WTC11 (cell line): ENCODE measurements at regions not wholly inside any gene's neighbourhood (a gene's known extent, or its start where the extent isn't known, plus 50 kb on each side); places are given as distances from the start of the nearest gene placed in this dataset.

ENCODE experiments used
- CBFB ChIP-seq: sonication (generic); formaldehyde crosslinking; IDR thresholded peaks from 2 replicates; pipeline ENCODE4 v1.8.1; 2022; ENCODE audit warnings: mild to moderate bottlenecking, low read depth, missing genetic modification reagents
- EMX1 ChIP-seq: fragments of 250-450 bp; sonication (Bioruptor Pico); IDR thresholded peaks from 2 replicates; pipeline ENCODE4 v1.8.0; 2021; ENCODE audit warnings: mild to moderate bottlenecking
- ETV6 ChIP-seq: sonication (generic); formaldehyde crosslinking; IDR thresholded peaks from 2 replicates; pipeline ENCODE4 v1.8.1; 2022; ENCODE audit warnings: mild to moderate bottlenecking, missing genetic modification reagents
- NFATC4 ChIP-seq: fragments of 250-450 bp; sonication (Bioruptor Pico); IDR thresholded peaks from 2 replicates; pipeline ENCODE4 v1.9.0; 2021; ENCODE audit warnings: mild to moderate bottlenecking
- NFE2L1 ChIP-seq: sonication (generic); formaldehyde crosslinking; IDR thresholded peaks from 2 replicates; pipeline ENCODE4 v1.8.1; 2023; ENCODE audit warnings: missing genetic modification reagents
- PREB ChIP-seq: sonication (generic); formaldehyde crosslinking; IDR thresholded peaks from 2 replicates; pipeline ENCODE4 v1.8.1; 2022; ENCODE audit warnings: mild to moderate bottlenecking, missing genetic modification reagents, moderate library complexity, borderline replicate concordance
- SMAD3 ChIP-seq: sonication (generic); formaldehyde crosslinking; IDR thresholded peaks from 2 replicates; pipeline ENCODE4 v1.8.0; 2022; ENCODE audit warnings: missing genetic modification reagents, mild to moderate bottlenecking, borderline replicate concordance
- ZNF232 ChIP-seq: sonication (generic); formaldehyde crosslinking; IDR thresholded peaks from 2 replicates; pipeline ENCODE4 v1.8.0; 2022; ENCODE audit warnings: mild to moderate bottlenecking, missing genetic modification reagents
- ZNF317 ChIP-seq: sonication (generic); formaldehyde crosslinking; IDR thresholded peaks from 2 replicates; pipeline ENCODE4 v1.8.1; 2023; ENCODE audit warnings: low read depth, mild to moderate bottlenecking, moderate library complexity, missing genetic modification reagents, borderline replicate concordance
- TF ChIP-seq, protein P1 (sequence below): fragments of 200-600 bp; IDR thresholded peaks from 2 replicates; pipeline ENCODE4 v1.8.0; 2022; ENCODE audit warnings: antibody characterized with exemption
- TF ChIP-seq, protein P2 (sequence below): sonication (generic); formaldehyde crosslinking; IDR thresholded peaks from 2 replicates; pipeline ENCODE4 v1.8.0; 2022; ENCODE audit warnings: mild to moderate bottlenecking, missing genetic modification reagents
- TF ChIP-seq, protein P3 (sequence below): sonication (generic); formaldehyde crosslinking; IDR thresholded peaks from 2 replicates; pipeline ENCODE4 v1.8.0; 2023; ENCODE audit warnings: mild to moderate bottlenecking, missing genetic modification reagents
- TF ChIP-seq, protein P4 (sequence below): sonication (generic); formaldehyde crosslinking; IDR thresholded peaks from 2 replicates; pipeline ENCODE4 v1.8.0; 2022; ENCODE audit warnings: mild to moderate bottlenecking, missing genetic modification reagents
- TF ChIP-seq, protein P5 (sequence below): sonication (generic); formaldehyde crosslinking; conservative IDR thresholded peaks from 2 replicates; pipeline ENCODE4 v1.8.1; 2022; ENCODE audit warnings: mild to moderate bottlenecking, missing genetic modification reagents

DNA sequence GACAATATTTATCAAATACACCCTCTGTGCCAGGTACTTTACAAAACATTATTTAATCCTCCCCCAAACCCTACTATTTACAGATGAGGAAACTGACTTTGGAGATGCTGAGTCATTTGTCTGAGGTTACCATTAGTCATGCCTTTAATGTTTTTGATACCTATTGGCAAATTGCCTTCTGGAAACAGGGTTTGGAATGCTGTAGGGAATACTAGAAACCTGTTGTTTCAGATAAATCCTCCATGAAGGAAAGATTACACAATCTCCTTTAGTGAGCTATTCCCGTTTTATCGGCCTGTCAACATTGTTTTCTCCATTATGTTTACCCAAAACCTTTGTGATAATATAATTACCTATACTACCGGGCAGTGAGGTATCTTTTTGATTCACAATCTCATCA is 93.6 kb upstream of the ADGRF1 start:
- TF ChIP-seq, protein P1, sequence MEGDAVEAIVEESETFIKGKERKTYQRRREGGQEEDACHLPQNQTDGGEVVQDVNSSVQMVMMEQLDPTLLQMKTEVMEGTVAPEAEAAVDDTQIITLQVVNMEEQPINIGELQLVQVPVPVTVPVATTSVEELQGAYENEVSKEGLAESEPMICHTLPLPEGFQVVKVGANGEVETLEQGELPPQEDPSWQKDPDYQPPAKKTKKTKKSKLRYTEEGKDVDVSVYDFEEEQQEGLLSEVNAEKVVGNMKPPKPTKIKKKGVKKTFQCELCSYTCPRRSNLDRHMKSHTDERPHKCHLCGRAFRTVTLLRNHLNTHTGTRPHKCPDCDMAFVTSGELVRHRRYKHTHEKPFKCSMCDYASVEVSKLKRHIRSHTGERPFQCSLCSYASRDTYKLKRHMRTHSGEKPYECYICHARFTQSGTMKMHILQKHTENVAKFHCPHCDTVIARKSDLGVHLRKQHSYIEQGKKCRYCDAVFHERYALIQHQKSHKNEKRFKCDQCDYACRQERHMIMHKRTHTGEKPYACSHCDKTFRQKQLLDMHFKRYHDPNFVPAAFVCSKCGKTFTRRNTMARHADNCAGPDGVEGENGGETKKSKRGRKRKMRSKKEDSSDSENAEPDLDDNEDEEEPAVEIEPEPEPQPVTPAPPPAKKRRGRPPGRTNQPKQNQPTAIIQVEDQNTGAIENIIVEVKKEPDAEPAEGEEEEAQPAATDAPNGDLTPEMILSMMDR, result no peak
- TF ChIP-seq ZNF317 (no peak), NFE2L1 (CRISPR knock-in tag) (no peak), ETV6 (CRISPR knock-in tag) (no peak), EMX1 (CRISPR knock-in tag) (no peak), PREB (CRISPR knock-in tag) (no peak), CBFB (CRISPR knock-in tag) (no peak), ZNF232 (no peak), SMAD3 (CRISPR knock-in tag) (no peak), NFATC4 (CRISPR knock-in tag) (no peak)
- TF ChIP-seq, protein P2, sequence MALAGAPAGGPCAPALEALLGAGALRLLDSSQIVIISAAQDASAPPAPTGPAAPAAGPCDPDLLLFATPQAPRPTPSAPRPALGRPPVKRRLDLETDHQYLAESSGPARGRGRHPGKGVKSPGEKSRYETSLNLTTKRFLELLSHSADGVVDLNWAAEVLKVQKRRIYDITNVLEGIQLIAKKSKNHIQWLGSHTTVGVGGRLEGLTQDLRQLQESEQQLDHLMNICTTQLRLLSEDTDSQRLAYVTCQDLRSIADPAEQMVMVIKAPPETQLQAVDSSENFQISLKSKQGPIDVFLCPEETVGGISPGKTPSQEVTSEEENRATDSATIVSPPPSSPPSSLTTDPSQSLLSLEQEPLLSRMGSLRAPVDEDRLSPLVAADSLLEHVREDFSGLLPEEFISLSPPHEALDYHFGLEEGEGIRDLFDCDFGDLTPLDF (CRISPR knock-in tag), result no peak
- TF ChIP-seq, protein P3, sequence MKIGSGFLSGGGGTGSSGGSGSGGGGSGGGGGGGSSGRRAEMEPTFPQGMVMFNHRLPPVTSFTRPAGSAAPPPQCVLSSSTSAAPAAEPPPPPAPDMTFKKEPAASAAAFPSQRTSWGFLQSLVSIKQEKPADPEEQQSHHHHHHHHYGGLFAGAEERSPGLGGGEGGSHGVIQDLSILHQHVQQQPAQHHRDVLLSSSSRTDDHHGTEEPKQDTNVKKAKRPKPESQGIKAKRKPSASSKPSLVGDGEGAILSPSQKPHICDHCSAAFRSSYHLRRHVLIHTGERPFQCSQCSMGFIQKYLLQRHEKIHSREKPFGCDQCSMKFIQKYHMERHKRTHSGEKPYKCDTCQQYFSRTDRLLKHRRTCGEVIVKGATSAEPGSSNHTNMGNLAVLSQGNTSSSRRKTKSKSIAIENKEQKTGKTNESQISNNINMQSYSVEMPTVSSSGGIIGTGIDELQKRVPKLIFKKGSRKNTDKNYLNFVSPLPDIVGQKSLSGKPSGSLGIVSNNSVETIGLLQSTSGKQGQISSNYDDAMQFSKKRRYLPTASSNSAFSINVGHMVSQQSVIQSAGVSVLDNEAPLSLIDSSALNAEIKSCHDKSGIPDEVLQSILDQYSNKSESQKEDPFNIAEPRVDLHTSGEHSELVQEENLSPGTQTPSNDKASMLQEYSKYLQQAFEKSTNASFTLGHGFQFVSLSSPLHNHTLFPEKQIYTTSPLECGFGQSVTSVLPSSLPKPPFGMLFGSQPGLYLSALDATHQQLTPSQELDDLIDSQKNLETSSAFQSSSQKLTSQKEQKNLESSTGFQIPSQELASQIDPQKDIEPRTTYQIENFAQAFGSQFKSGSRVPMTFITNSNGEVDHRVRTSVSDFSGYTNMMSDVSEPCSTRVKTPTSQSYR (CRISPR knock-in tag), result no peak
- TF ChIP-seq, protein P4, sequence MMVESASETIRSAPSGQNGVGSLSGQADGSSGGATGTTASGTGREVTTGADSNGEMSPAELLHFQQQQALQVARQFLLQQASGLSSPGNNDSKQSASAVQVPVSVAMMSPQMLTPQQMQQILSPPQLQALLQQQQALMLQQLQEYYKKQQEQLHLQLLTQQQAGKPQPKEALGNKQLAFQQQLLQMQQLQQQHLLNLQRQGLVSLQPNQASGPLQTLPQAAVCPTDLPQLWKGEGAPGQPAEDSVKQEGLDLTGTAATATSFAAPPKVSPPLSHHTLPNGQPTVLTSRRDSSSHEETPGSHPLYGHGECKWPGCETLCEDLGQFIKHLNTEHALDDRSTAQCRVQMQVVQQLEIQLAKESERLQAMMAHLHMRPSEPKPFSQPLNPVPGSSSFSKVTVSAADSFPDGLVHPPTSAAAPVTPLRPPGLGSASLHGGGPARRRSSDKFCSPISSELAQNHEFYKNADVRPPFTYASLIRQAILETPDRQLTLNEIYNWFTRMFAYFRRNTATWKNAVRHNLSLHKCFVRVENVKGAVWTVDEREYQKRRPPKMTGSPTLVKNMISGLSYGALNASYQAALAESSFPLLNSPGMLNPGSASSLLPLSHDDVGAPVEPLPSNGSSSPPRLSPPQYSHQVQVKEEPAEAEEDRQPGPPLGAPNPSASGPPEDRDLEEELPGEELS (CRISPR knock-in tag), result no peak
- TF ChIP-seq, protein P5, sequence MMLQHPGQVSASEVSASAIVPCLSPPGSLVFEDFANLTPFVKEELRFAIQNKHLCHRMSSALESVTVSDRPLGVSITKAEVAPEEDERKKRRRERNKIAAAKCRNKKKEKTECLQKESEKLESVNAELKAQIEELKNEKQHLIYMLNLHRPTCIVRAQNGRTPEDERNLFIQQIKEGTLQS (CRISPR knock-in tag), result no peak
